IMR-90 (cell line): ENCODE measurements at regions not wholly inside any gene's neighbourhood (a gene's known extent, or its start where the extent isn't known, plus 50 kb on each side); places are given as distances from the start of the nearest gene placed in this dataset.
A peak's percentile ranks its signal among the peaks of the same experiment; 100 is the strongest.

Experiments
- ATAC-seq: fragments of 200-7000 bp; cut with Tn5 transposase; 2 replicates; pipeline ENCODE4 v1.9.1; 2020; ENCODE audit warnings: low read depth, mild to moderate bottlenecking, moderate library complexity
- BruUV-seq: library from RNA; stranded (reverse); fragments of 400-500 nt; replicated peaks from 2 replicates; lab custom pipeline; 2021; lab: Mats Ljungman, UMichigan
- CTCF ChIA-PET: fragments of 300-600 bp; formaldehyde crosslinking; extraction: SDS; loops from one replicate; lab custom pipeline; 2021; ENCODE audit warnings: antibody characterized with exemption; lab: Yijun Ruan, JAX
- POLR2A ChIA-PET: fragments of 300-600 bp; sonication (Branson Sonifier 250); formaldehyde crosslinking; loops from one replicate; lab custom pipeline; 2022; ENCODE audit warnings: antibody characterized with exemption; ENCODE audit not compliant: unreplicated experiment; lab: Charles Lee
- DNase-seq: peaks from one replicate; pipeline ENCODE4 v3.0.0; 2013
- H2AFZ ChIP-seq: replicated peaks from 2 replicates; pipeline ENCODE3; 2013; ENCODE audit warnings: low read length, mild to moderate bottlenecking; ENCODE audit not compliant: poor library complexity
- H2AK5ac ChIP-seq: 2 replicates; pipeline ENCODE4 v1.6.1; 2013; ENCODE audit warnings: low read depth, low read length, inconsistent platforms
- H2AK9ac ChIP-seq: replicated peaks from 2 replicates; pipeline ENCODE3; 2013; ENCODE audit warnings: mild to moderate bottlenecking, low read depth, low read length, moderate library complexity; ENCODE audit not compliant: poor library complexity
- H2BK120ac ChIP-seq: 2 replicates; pipeline ENCODE4 v1.6.1; 2013; ENCODE audit warnings: low read depth, low read length, inconsistent platforms
- H2BK15ac ChIP-seq: 3 replicates; pipeline ENCODE4 v1.6.1; 2013; ENCODE audit warnings: low read depth, low read length, inconsistent platforms
- H2BK20ac ChIP-seq: 2 replicates; pipeline ENCODE4 v1.6.1; 2013; ENCODE audit warnings: low read depth, mild to moderate bottlenecking, inconsistent platforms, low read length, moderate library complexity
- H2BK5ac ChIP-seq: 2 replicates; pipeline ENCODE4 v1.6.1; 2013; ENCODE audit warnings: mild to moderate bottlenecking, low read depth, low read length, inconsistent platforms; ENCODE audit not compliant: poor library complexity, severe bottlenecking
- H3K14ac ChIP-seq: replicated peaks from 2 replicates; pipeline ENCODE4 v1.6.1; 2013; ENCODE audit warnings: low read depth, low read length, inconsistent platforms
- H3K18ac ChIP-seq: 2 replicates; pipeline ENCODE4 v1.6.1; 2013; ENCODE audit warnings: low read depth, low read length, control low read depth
- H3K23ac ChIP-seq: 2 replicates; pipeline ENCODE4 v1.6.1; 2013; ENCODE audit warnings: low read depth, low read length, inconsistent platforms
- H3K27ac ChIP-seq: 2 replicates; pipeline ENCODE4 v1.5.1; 2013; ENCODE audit warnings: mild to moderate bottlenecking, control low read depth, low read length; ENCODE audit not compliant: insufficient read depth
- H3K27me3 ChIP-seq: 2 replicates; pipeline ENCODE4 v1.6.1; 2013; ENCODE audit warnings: low read length; ENCODE audit not compliant: control insufficient read depth, insufficient read depth
- H3K36me3 ChIP-seq: 2 replicates; pipeline ENCODE4 v1.6.1; 2013; ENCODE audit warnings: low read length, mixed read lengths; ENCODE audit not compliant: control insufficient read depth, insufficient read depth
- H3K4ac ChIP-seq: 2 replicates; pipeline ENCODE4 v1.6.1; 2013; ENCODE audit warnings: low read depth, low read length, inconsistent platforms
- H3K4me1 ChIP-seq: 2 replicates; pipeline ENCODE4 v1.6.1; 2013; ENCODE audit warnings: low read length, mixed read lengths; ENCODE audit not compliant: control insufficient read depth, insufficient read depth
- H3K4me2 ChIP-seq: 2 replicates; pipeline ENCODE4 v1.6.1; 2013; ENCODE audit warnings: low read depth, mild to moderate bottlenecking, control low read depth, low read length, moderate library complexity
- H3K4me3 ChIP-seq: 2 replicates; pipeline ENCODE4 v1.5.1; 2013; ENCODE audit warnings: low read depth, mild to moderate bottlenecking, control low read depth, low read length, moderate library complexity; ENCODE audit not compliant: insufficient read depth
- H3K56ac ChIP-seq: 2 replicates; pipeline ENCODE4 v1.6.1; 2013; ENCODE audit warnings: low read length, inconsistent platforms; ENCODE audit not compliant: insufficient read depth; ENCODE audit errors: extremely low read depth
- H3K79me1 ChIP-seq, 2 experiments: 2 replicates each; pipeline ENCODE4 v1.6.1; 2013; ENCODE audit warnings: low read length in 2 of 2, inconsistent platforms in 1 of 2, low read depth in 1 of 2
- H3K9ac ChIP-seq: 2 replicates; pipeline ENCODE4 v1.6.1; 2013; ENCODE audit warnings: low read depth, low read length, control low read depth
- H3K9me1 ChIP-seq: 2 replicates; pipeline ENCODE4 v1.6.1; 2013; ENCODE audit warnings: low read length, inconsistent platforms; ENCODE audit not compliant: insufficient read depth
- H3K9me3 ChIP-seq: 2 replicates; pipeline ENCODE4 v1.6.1; 2013; ENCODE audit warnings: low read length; ENCODE audit not compliant: control insufficient read depth, insufficient read depth
- H4K20me1 ChIP-seq: 2 replicates; pipeline ENCODE4 v1.6.1; 2013; ENCODE audit warnings: low read length, inconsistent platforms; ENCODE audit not compliant: insufficient read depth
- H4K5ac ChIP-seq: 2 replicates; pipeline ENCODE4 v1.6.1; 2013; ENCODE audit warnings: mild to moderate bottlenecking, low read depth, low read length, control low read depth
- H4K8ac ChIP-seq, 2 experiments: 2 replicates each; pipeline ENCODE4 v1.6.1; 2013; ENCODE audit warnings: low read depth in 2 of 2, low read length in 2 of 2, control low read depth in 1 of 2, inconsistent platforms in 1 of 2
- H4K91ac ChIP-seq: 2 replicates; pipeline ENCODE4 v1.6.1; 2013; ENCODE audit warnings: low read depth, low read length, inconsistent platforms; ENCODE audit not compliant: insufficient read depth
- BHLHE40 ChIP-seq: fragments of 150-350 bp; IDR thresholded peaks from 2 replicates; pipeline ENCODE4 v1.6.1; 2016; ENCODE audit warnings: mild to moderate bottlenecking, low read depth, low read length
- CEBPB ChIP-seq: IDR thresholded peaks from 2 replicates; pipeline ENCODE4 v1.6.1; 2012; ENCODE audit warnings: low read depth, low read length, improper control_type of control experiment
- CHD1 ChIP-seq: IDR thresholded peaks from 2 replicates; pipeline ENCODE4 v1.6.1; 2012; ENCODE audit warnings: low read depth, low read length, improper control_type of control experiment
- CTCF ChIP-seq: conservative IDR thresholded peaks from 2 replicates; pipeline ENCODE4 v1.5.1; 2012; ENCODE audit warnings: mild to moderate bottlenecking, low read depth, low read length, improper control_type of control experiment
- ELK1 ChIP-seq: fragments of 150-350 bp; IDR thresholded peaks from 2 replicates; pipeline ENCODE4 v1.6.1; 2016; ENCODE audit warnings: low read depth, mild to moderate bottlenecking, low read length, moderate library complexity, borderline replicate concordance
- FOS ChIP-seq: fragments of 150-350 bp; IDR thresholded peaks from 2 replicates; pipeline ENCODE4 v1.6.1; 2016; ENCODE audit warnings: low read depth, low read length
- MAFK ChIP-seq: IDR thresholded peaks from 2 replicates; pipeline ENCODE4 v1.6.1; 2012; ENCODE audit warnings: low read depth, low read length, improper control_type of control experiment
- MAZ ChIP-seq: IDR thresholded peaks from 2 replicates; pipeline ENCODE4 v1.6.1; 2012; ENCODE audit warnings: low read depth, mild to moderate bottlenecking, low read length, improper control_type of control experiment, moderate library complexity, borderline replicate concordance
- MXI1 ChIP-seq: IDR thresholded peaks from 2 replicates; pipeline ENCODE4 v1.6.1; 2012; ENCODE audit warnings: low read depth, mild to moderate bottlenecking, low read length, moderate library complexity, borderline replicate concordance
- NFE2L2 ChIP-seq: fragments of 150-350 bp; IDR thresholded peaks from 2 replicates; pipeline ENCODE4 v1.6.1; 2016; ENCODE audit warnings: low read depth, mild to moderate bottlenecking, low read length
- RAD21 ChIP-seq: IDR thresholded peaks from 2 replicates; pipeline ENCODE4 v1.6.1; 2012; ENCODE audit warnings: low read length, improper control_type of control experiment
- RCOR1 ChIP-seq: IDR thresholded peaks from 2 replicates; pipeline ENCODE4 v1.6.1; 2012; ENCODE audit warnings: mild to moderate bottlenecking, low read length, improper control_type of control experiment; ENCODE audit not compliant: insufficient replicate concordance
- USF2 ChIP-seq: fragments of 150-350 bp; IDR thresholded peaks from 2 replicates; pipeline ENCODE4 v1.6.1; 2017; ENCODE audit warnings: mild to moderate bottlenecking, antibody characterized with exemption, low read length, low read depth
- WGBS, 2 experiments: methylation state at CpG; one replicate each; pipeline versions ENCODE4 v1.1.5 to v1.1.7; 2013; ENCODE audit warnings: missing lambda C conversion rate in 2 of 2; ENCODE audit not compliant: insufficient read length in 1 of 2; ENCODE audit errors: extremely low coverage in 2 of 2; 5-methylcytosine and 5-hydroxymethylcytosine counted together
- dilution Hi-C: fragments of 300-500 bp; cut with HindIII; formaldehyde crosslinking; loops from one replicate; pipeline ENCODE4 v1.14.3; 2018; ENCODE audit warnings: low sequenced_read_pairs; ENCODE audit not compliant: unreplicated experiment
- in situ Hi-C: fragments of 300-500 bp; cut with MboI; formaldehyde crosslinking; loops from 3 replicates; pipeline ENCODE4 v1.14.3; 2019; ENCODE audit warnings: low sequenced_read_pairs, inconsistent platforms, mixed read lengths
- intact Hi-C: fragments of 100-400 bp; cut with micrococcal nuclease; formaldehyde crosslinking; loops from 2 replicates; pipeline ENCODE4 v1.10.0; 2022

- no peak overlapping the region for H4K5ac ChIP-seq
- no peaks in the 10 kb centered on the region for H3K4me1 ChIP-seq
- no peak overlapping the region for H3K23ac ChIP-seq
- intact Hi-C loops (no loop called here), in situ Hi-C loops (no loop called here), dilution Hi-C loops (no loop called here)
- H3K27me3 ChIP-seq = no peaks in the 10 kb centered on the region
- H3K14ac ChIP-seq = no peak overlapping the region
- no peak overlapping the region for H2BK120ac ChIP-seq
- H2BK20ac ChIP-seq = no peak overlapping the region
- no peaks in the 10 kb centered on the region for H3K79me1 ChIP-seq
- TF ChIP-seq MXI1 (no peak), RAD21 (no peak), CTCF (no peak), ELK1 (no peak), CHD1 (no peak), FOS (no peak), BHLHE40 (no peak), MAFK (no peak), RCOR1 (no peak), CEBPB (no peak), NFE2L2 (no peak), USF2 (no peak), MAZ (no peak)
- no peak overlapping the region for H4K91ac ChIP-seq
- no peak overlapping the region for H2AFZ ChIP-seq
- H3K9ac ChIP-seq = no peak overlapping the region
- peak overlapping the region; percentile 39 for H2AK9ac ChIP-seq
- no peak overlapping the region for H2BK15ac ChIP-seq
- WGBS, 2 experiments = 79% methylated on average over 3 of the region's 4 CpGs; no CpG with 5 or more reads in 1 of the 2 experiments
- no peak overlapping the region for H3K27ac ChIP-seq
- ATAC-seq (no peak), DNase-seq (no peak)
- H2AK5ac ChIP-seq = no peak overlapping the region
- H2BK5ac ChIP-seq = no peak overlapping the region
- CTCF ChIA-PET = no interaction called here
- H4K8ac ChIP-seq = no peak overlapping the region
- no peak overlapping the region for H3K4ac ChIP-seq
- H3K18ac ChIP-seq = no peak overlapping the region
- H3K36me3 ChIP-seq = no peaks in the 10 kb centered on the region
- no peaks in the 10 kb centered on the region for H3K9me1 ChIP-seq
- POLR2A ChIA-PET = no interaction called here
- no peak overlapping the region for H3K4me3 ChIP-seq
- H3K56ac ChIP-seq = no peak overlapping the region
- no peak overlapping the region for H3K4me2 ChIP-seq
- no peaks in the 10 kb centered on the region for H3K9me3 ChIP-seq
- no peaks in the 10 kb centered on the region for H4K20me1 ChIP-seq
- BruUV-seq = no TSS peak
Measured at GRCh38 chr3:157956850-157957249, 149.4 kb downstream of the SHOX2 start.
